GM18520 (cell line): ENCODE measurements at regions not wholly inside any gene's neighbourhood (a gene's known extent, or its start where the extent isn't known, plus 50 kb on each side); places are given as distances from the start of the nearest gene placed in this dataset.

Experiments
- ATAC-seq: cut with Tn5 transposase; IDR thresholded peaks from one replicate; pipeline ENCODE4 v1.9.1; 2021; ENCODE audit not compliant: unreplicated experiment

DNA sequence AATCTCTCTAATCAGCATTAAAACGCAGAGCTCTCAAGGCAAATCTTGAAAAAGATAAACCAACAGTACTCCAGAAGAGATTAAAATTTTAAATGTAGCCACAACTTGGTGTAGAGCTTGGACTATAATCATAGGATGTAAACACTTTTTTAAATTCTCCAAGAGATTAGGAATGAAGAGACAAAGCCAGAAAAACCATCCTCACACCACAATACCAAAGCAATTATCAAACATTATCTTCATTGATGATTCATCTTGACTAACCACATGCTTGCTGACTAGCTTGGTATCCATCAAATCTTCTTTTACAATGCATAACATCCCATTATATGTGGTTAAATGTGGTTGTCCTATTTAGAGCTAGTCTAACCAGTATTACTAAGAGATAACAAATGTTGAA, 815.1 kb downstream of the TLE1 start:
- no peak for ATAC-seq

DNA sequence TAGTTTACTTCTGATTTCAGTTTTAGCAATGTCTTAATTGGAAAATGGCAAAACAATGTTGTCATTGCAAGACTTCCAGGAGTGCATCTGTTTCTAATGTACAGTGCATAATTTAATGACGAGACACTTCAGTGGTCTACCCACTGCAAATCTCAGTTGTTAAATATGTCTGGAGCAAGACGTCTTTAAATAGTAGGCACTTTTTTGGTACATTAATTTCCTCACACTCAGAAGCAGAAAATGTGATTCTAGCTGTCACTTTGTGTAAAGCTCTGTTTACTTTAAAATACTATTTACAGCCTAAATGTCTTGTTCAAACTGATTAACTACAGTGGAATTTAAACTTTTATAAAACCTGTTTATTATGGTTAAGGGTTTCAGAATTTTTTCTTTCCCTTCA, 815.5 kb downstream of the TLE1 start:
- no peak for ATAC-seq

DNA sequence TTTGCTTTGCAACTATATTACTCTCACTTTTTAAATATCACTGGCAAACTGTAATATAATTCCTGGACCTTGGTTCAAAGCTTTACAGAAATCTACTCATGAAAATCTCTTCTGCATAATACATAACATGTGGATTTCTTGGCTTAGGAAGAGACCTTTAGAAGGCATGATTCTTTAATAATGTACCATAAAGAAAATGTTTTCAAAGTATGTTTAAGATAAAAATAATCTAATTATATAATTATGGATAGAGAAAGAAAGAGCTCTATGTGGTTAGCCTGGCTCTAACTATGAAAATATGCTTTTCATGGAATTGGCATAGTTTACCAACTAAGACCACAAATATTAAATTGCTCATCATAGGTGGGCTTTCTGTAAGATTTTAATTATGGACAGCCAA, 817.8 kb downstream of the TLE1 start:
- ATAC-seq: no peak

DNA sequence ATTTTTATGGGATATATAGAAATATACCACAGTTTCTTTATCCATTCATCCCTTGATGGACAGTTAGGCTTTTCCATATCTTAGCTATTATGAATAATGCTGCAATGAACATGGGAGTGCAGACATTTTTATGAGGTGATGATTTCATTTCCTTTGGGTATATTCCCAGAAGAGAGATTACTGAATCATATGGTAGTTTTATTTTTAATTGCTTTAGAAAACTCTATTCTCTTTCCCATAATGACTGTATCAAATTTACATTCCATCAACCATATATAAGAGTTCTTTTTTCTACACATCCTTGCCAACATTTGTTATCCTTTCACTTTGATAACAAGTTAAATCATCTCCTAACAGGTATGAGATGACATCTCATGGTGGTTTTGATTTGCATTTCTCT, 821.6 kb downstream of the TLE1 start:
- ATAC-seq: no peak

DNA sequence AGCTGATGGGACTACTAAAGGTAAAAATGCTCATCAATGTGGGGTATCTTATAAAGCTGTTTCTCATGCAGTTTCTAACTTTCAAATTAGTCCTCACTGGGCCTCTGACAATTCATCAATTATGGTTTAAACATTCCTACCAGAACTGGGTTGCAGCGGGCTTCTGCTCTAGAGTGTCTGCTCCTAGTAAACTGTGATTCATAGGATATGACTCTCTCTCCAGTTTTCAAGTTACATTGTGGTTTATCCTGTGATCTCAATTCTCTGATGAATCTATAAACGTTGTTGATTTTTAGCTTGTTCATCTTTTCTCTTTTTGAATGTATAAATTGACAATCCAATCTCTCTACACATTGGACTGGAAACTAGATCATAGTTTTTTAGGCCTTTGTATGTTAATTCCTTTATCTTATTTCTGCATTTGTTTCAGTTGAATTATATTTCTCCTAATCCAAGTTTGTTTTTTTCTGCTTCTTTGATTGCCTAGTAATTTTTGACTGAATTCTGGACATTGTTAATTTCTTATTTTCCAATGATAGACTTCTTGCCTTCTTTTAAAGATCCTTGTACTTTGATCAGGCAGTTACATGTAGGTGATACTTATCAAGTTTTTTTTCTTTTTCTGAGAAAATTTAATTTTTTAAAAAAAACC, 822.6 kb downstream of the TLE1 start:
- no peak for ATAC-seq

DNA sequence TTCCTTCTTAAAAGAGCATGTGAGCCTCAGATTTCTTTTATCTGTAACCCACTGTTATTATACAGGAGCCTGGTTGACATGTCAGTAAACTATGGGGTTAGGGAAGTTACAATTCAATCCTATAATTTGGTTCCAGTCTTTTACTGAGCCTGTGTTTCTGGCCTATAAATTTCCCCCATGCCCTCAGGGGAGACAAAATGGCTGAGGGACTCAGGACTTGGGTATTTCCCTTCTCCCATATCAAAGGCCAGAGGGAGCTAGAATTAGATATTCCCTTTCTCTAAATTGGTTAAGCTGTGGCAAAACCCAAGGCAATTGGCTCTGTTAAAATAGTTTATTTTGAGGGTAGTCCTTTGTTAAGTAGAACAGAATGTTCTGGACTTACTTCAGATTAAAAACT, 823.2 kb downstream of the TLE1 start:
- no peak for ATAC-seq

DNA sequence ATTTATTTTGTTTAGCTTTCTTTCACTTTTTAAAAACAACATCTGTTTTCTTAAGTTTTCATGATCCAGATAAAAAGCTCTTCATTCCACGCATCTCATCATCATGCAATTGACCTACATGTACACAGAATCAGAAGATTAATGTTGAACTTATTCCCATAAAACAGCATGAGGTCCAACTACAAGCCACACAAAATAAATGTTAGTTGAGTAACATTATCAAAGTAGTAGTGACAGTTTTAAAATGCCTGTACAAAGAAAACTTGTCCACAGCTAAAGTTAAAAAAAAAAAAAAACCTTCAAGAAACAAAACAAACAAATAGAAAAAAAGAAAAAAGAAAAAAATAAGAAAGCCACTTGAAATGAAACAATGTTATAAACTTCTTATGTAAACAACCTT, 846.3 kb downstream of the TLE1 start:
- no peak for ATAC-seq

DNA sequence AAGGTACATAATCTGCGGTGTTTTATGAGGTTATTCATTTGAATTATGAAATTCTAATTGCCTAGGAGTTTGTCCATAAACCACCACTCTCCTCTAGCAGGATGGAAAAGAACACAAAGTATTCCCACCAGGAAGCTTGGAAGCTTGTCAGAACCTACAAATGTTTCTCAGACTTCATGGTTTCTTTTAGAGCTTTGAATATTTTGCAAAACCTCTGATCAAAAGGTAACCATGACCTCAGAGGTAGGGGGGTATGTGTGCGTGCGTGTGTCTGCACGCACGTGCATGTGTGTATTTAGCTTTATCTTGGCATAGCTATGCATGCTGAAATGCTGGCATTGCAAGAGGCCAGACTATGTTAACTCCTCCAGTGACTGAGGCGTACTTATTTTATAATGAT, 847.0 kb downstream of the TLE1 start:
- ATAC-seq: no peak

DNA sequence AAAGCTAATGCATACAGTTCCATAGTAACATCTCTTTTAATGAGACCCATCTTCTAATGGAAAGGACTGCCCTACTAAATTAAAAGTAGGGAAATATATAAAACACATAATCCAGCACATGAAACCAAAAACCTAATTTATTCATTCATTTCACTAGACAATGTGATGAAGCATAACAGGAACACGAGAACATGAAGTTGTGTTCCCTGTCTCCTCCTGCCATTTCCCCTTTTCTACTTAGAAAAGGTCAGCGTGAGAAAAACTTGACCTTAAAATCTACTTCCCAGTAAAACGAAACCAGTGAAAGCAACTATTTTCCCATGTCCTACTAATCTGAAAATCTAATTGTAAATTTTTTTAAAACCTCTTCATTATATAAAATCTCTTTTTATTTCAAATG, 847.5 kb downstream of the TLE1 start:
- ATAC-seq: no peak

DNA sequence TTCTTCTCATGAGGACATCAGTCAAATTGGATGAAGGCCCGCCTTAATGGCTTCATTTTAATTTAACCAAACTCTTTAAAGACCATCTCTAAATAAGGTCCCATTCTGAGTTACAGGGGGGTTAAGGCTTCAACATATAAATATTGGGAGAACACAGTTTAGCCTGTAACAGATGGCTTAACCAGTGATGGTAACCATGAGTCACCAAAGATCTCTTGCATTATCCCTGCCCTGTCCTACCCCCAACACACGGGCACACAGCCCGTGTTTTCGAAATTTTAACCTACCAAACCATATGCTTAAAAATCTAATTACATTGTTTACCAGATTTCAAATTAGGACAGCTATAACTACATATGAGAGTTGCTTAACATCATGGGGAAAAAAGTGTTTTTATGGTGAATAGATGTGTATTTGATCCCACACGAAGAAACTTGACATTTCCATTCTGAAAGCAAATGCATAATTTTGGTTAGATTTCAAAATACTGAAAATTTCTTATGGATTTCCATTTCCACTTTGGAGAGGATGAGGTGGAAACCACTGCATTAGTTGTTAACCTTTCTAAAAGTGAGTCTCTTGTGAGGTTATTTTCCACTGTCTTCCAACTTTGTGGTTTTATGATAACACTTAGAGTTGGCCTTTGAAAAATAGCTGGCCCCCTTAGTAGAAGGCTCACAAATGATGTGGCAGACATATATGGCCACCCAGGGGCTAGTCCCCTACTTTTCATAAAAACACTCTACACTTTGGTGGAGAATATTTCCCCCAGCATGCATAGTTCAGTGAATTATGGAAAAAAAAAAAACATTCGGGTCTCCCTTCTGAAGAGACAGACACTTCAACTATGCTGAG, 849.3 kb downstream of the TLE1 start:
- ATAC-seq: no peak

DNA sequence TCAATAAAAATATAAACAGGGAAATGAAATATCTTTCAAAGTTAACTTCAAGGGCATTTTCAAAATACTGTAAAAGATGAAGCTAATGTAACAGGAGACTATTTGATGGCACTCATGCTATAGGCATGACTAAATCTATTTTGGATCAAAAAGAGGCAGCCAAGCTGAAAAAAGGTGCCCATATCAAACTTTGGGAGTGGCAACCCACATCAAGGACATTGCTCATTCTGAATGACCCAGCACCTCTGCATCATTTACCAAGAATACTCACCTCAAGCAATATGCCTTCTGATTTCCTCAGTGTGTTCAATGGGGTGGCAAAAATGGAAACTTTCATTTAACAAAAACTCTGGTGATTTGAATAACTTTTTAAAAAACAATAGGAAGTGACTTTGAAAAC, 853.3 kb downstream of the TLE1 start:
- ATAC-seq: no peak

DNA sequence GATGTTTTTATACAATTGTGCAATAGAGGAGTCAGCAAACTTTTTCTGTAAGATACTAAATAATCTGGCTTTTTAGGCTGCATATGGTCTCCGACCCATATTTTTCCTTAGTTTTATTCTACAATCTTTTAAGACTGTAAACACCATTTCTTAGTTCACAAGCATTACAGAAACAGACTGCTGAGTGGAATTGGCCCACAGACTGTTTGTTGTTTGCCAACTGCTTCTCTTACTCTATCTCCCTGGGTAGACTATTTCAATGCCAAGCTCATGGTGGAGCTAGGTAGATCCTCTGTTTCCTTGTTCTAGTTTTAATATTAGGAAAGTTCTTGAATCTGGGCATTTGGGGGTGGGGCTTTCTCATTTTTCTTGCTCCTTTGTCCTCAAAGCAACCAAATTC, 857.6 kb downstream of the TLE1 start:
- no peak for ATAC-seq

DNA sequence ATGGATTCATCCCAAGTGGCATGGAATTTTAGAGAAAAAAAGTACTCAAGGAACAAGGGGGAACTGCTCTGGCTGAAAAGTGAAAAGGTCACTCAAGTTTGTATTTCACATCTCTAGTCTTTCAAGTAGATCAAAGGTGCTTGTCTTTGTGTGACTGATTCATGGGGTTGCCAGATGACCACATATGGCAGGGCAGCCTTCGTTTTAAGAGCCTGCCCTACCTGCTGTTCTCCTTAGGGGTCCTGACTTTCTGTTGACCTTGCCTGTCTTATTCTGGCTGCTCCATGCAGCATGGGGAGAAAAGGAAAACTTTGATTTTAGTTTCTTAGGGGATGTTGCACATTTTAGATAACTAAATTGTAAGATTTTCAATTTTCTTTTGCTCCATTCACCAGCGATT, 877.7 kb downstream of the TLE1 start:
- no peak for ATAC-seq

DNA sequence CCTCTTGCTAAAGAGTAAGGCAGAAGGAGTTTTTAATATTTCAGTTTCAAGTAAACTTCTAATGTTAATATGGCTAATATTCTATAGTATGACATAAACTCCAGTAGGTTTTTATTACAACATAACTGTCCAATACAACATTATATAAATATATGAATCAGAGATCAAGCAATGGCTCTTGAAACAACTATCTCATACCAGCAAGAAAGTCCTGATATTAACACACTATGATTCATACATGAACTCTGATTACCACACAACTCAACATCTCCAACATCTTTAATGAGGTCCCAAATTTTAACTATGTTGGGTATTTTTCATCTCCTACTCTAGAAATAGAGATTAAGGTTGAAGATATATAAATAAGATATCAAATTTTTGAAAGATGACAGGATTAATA, 878.3 kb downstream of the TLE1 start:
- ATAC-seq: no peak

DNA sequence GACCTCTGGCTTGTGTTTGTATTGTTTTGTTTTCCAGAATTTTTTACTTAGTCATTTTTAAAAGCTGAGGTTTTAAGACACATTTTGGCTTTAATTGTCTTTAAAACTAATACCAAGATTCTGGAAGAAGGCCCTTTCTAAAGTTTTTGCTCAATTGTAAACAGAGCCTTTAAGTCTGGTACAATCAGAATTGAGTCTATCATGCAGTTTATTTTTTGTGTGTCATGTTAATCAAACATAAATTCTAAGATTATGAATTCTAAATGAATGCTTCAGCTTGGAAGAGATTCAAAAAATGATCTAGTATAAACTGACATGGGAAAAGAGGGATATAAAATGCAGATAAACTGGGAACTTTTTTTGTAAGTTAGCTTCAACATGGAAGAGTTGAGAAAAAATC, 882.7 kb downstream of the TLE1 start:
- ATAC-seq: no peak

DNA sequence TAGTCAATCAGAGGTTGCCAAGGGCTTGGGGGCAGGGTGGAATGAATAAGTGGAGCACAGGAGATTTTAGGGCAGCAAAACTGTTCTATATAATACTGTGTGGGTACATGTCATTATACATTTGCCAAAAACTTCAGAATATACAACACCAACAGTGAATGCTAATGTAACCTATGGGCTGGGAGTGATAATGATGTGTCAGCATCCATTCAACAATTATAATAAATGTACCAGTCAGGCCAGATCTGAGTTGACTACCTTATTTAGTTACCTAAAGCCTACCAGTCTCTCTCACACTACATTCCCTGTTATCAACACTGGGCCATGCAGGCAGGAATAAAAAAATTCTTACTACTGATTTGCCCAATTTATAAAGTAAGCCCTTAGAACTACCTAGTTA, 884.5 kb downstream of the TLE1 start:
- ATAC-seq: no peak

DNA sequence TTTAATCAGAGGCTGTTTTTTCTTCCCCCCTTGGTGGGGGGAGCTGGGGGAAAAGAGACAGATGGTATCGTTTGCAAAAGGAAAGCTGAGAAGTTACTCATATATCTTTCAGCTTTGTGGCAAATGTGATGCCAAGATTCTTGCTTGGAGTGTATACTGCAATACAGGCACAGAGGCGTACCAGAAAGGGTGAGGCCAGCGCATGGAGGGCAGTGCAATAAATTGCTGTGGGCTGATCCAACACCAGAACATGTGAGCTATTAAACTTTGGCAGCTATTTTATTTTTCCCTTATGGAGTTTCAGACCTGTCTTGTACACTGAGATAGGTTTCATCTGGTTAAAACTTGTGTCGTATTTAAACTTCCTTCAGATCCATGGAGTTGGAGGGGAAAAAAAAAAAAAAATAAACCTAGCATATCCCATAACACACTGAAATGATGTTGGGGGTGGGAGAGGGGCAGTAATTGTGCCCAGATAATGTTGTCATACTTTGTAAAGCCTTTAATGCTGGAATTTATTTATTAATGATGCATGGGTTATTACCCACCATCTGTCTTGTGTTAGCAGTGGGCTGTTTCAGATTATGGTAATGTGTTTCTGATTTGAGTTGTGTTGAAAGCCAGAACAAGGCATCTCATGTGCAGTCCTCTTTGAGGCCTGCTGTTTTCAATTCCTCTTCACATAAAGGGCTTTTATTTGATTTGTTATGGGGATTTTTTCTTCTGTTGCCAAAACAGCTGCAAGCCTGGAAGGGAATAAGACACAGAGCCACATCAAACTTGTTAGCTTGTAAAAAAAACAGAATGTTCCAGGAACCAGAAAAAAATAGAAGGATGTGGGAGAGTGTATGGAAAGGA, 891.3 kb downstream of the TLE1 start:
- no peak for ATAC-seq

DNA sequence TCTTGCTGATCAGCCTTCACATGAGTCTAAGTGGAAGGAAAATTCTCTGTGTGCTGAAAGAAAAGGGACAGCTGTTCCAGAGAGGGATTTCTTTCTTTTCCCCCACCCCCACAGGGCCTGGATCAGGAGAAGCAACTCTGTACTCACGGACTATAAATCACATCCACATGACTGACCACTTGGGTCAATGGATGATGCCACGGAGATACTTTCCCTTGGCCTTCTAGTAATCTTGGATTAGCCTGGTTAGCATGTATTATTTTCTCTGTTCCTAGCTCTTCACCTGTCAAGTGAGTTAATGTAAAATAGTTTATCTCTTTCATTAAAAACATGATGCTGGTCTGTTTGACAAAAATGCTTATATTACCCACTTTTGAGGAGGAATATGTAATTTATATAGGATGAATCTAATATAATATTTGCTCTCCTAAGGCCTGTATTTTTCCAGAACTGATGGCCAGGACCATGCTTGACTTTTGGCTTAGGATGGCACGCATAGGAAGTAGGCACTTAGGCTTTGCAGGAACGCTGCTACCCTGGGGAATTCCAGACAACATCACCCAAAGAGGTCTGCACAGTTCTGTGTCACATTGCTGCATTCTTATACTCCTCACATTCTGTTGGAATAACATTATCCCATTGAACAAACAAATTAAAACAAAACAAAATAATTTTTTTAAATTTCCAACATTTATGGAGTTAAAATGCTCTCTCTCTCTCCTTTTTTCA, 892.1 kb downstream of the TLE1 start:
- ATAC-seq: no peak

DNA sequence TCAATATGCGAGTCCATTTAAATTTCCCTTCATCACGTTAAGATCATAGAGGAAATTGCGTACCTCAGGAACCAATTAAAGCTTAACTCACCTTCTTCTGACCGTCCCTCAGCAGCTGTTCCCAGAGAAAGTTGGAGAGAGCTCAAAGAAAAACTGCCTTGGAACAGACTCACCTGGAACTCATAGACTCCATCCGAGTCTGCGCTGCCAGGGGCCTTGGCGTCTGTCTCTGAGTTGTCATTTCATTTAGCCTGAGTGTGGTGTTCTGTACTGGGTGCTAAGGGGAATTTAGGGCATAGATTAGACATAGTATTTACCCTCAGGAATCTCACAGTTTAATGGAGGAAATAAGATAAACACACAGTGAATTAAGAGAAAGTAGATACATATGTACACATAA, 892.7 kb downstream of the TLE1 start:
- ATAC-seq: no peak

DNA sequence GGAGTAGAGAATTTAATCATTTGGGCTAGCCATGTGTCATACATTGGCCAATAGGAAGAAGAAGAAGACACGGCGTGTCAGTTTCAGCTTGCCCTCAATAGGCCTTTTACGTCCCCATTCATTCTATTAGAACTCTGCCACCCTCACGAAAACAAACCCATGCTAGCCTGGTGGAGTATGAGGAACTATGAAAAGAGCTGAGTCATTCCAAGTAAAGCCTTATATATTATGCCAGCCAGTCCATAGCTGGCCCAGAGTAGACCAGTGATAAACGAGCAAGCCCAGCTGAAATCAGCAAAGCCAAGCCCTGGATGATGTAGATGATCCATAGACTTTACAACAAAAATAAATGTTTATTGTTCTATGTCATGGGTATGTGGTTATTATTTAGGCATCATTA, 895.1 kb downstream of the TLE1 start:
- no peak for ATAC-seq

DNA sequence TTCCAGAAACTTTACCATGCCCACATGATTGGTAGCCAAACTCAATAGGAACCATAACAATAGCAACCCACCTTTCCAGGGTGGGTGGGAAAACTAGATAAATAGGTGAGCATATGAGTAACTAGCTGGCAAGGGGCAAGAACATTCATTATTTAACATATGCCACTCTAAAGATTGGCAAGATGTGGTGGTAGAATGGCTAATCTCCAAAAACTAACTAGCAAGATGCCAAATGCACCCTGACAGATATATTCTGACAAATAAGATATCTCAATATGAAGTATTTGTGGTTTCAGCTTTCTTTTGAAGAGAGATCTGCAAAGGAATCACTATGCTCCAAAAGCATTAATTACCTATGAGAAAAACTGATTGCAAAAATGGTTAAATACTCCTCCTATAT, 895.6 kb downstream of the TLE1 start:
- no peak for ATAC-seq
